RWPE2 (cell line): ENCODE measurements at regions not wholly inside any gene's neighbourhood (a gene's known extent, or its start where the extent isn't known, plus 50 kb on each side); places are given as distances from the start of the nearest gene placed in this dataset.

Experiments
- ATAC-seq: fragments of 200-7000 bp; cut with Tn5 transposase; 3 replicates; pipeline ENCODE4 v1.9.1; 2021; ENCODE audit warnings: low read depth
- DNase-seq: peaks from one replicate; pipeline ENCODE4 v3.0.0-alpha.2; 2020; ENCODE audit warnings: low spot score
- H3K27ac ChIP-seq: fragments of 450-650 bp; 2 replicates; pipeline ENCODE4 v1.5.1; 2017; ENCODE audit warnings: mild to moderate bottlenecking; ENCODE audit not compliant: poor library complexity, severe bottlenecking
- H3K27me3 ChIP-seq: fragments of 250-450 bp; sonication (Bioruptor Pico); 2 replicates; pipeline ENCODE4 v1.5.1; 2021; ENCODE audit warnings: mild to moderate bottlenecking, moderate library complexity; ENCODE audit not compliant: insufficient read depth, poor library complexity, severe bottlenecking
- H3K36me3 ChIP-seq: fragments of 250-450 bp; sonication (Bioruptor Pico); 2 replicates; pipeline ENCODE4 v1.5.1; 2020; ENCODE audit warnings: low read depth, mild to moderate bottlenecking, moderate library complexity
- H3K4me1 ChIP-seq: fragments of 250-450 bp; sonication (Bioruptor Pico); 2 replicates; pipeline ENCODE4 v1.5.1; 2021; ENCODE audit warnings: mild to moderate bottlenecking, moderate library complexity; ENCODE audit not compliant: insufficient read depth, poor library complexity, severe bottlenecking
- H3K4me3 ChIP-seq: fragments of 250-450 bp; sonication (Bioruptor Pico); 2 replicates; pipeline ENCODE4 v1.5.1; 2021; ENCODE audit warnings: mild to moderate bottlenecking, moderate library complexity; ENCODE audit not compliant: severe bottlenecking
- H3K9me3 ChIP-seq: fragments of 250-450 bp; sonication (Bioruptor Pico); 2 replicates; pipeline ENCODE4 v1.5.1; 2021; ENCODE audit warnings: mild to moderate bottlenecking, moderate library complexity; ENCODE audit not compliant: severe bottlenecking
- CTCF ChIP-seq: fragments of 450-650 bp; IDR thresholded peaks from one replicate; pipeline ENCODE4 v1.5.1; 2017; ENCODE audit warnings: mild to moderate bottlenecking, moderate library complexity; ENCODE audit not compliant: poor library complexity, severe bottlenecking

GRCh38 chr10:28781296-28781695, 104.0 kb downstream of the BAMBI start:
- TF ChIP-seq CTCF = no peak

GRCh38 chr10:28783087-28783486, 105.8 kb downstream of the BAMBI start:
- DNase-seq (no peak), ATAC-seq (no peak)
- Histone ChIP-seq H3K9me3 (no peaks in the 10 kb centered on the region), H3K27ac (no peak overlapping the region), H3K4me1 (no peaks in the 10 kb centered on the region), H3K4me3 (no peak overlapping the region), H3K36me3 (no peaks in the 10 kb centered on the region), H3K27me3 (peaks cover 7% of the 10 kb centered on the region)
- TF ChIP-seq CTCF = no peak

More at GRCh38 chr10:28781296-28781695, 104.0 kb downstream of the BAMBI start:
- no peak for DNase-seq
- Histone ChIP-seq H3K4me1 (no peaks in the 10 kb centered on the region), H3K36me3 (no peaks in the 10 kb centered on the region), H3K27me3 (no peaks in the 10 kb centered on the region), H3K27ac (no peak overlapping the region), H3K4me3 (no peak overlapping the region), H3K9me3 (no peaks in the 10 kb centered on the region)
- ATAC-seq = no peak

- no peak for ATAC-seq
- no peak overlapping the region for H3K27ac ChIP-seq
- no peaks in the 10 kb centered on the region for H3K4me1 ChIP-seq
- no peak for DNase-seq
- no peaks in the 10 kb centered on the region for H3K9me3 ChIP-seq
- H3K36me3 ChIP-seq = no peaks in the 10 kb centered on the region
- peaks cover 20% of the 10 kb centered on the region for H3K27me3 ChIP-seq
- H3K4me3 ChIP-seq = no peak overlapping the region
- TF ChIP-seq CTCF = no peak
Observed at GRCh38 chr10:28785018-28785417, 107.7 kb downstream of the BAMBI start.

GRCh38 chr10:28788252-28788651, 110.9 kb downstream of the BAMBI start:
- Histone ChIP-seq H3K4me3 (no peak overlapping the region), H3K9me3 (no peaks in the 10 kb centered on the region), H3K27ac (no peak overlapping the region), H3K27me3 (peaks cover 20% of the 10 kb centered on the region), H3K36me3 (no peaks in the 10 kb centered on the region), H3K4me1 (no peaks in the 10 kb centered on the region)
- ATAC-seq (no peak), DNase-seq (no peak)
- no peak for TF ChIP-seq CTCF

- DNase-seq (no peak), ATAC-seq (no peak)
- H3K36me3 ChIP-seq = no peaks in the 10 kb centered on the region
- H3K4me1 ChIP-seq = no peaks in the 10 kb centered on the region
- H3K9me3 ChIP-seq = no peaks in the 10 kb centered on the region
- H3K27ac ChIP-seq = no peak overlapping the region
- H3K4me3 ChIP-seq = no peak overlapping the region
- H3K27me3 ChIP-seq = peaks cover 20% of the 10 kb centered on the region
- no peak for TF ChIP-seq CTCF
Observed at GRCh38 chr10:28788762-28789161, 111.4 kb downstream of the BAMBI start.
